ENCODE measurements at regions not wholly inside any gene's neighbourhood (a gene's known extent, or its start where the extent isn't known, plus 50 kb on each side); places are given as distances from the start of the nearest gene placed in this dataset.

- TF ChIP-seq ZNF462 (CRISPR knock-in tag; IDR thresholded peaks at IDR 0.05), result no peak
Measured at GRCh38 chr12:107340898-107341297, 247.5 kb upstream of the CRY1 start (continued).

GRCh38 chr12:107344035-107344808 is 250.9 kb upstream of the CRY1 start:
- Histone ChIP-seq H4K20me1 (replicated peaks; ENCODE audit: insufficient read depth) (no peaks in the 10 kb centered on the region), H3K27ac (ENCODE audit: low read depth) (no peak overlapping the region), H3K79me2 (replicated peaks; ENCODE audit: insufficient read depth) (no peaks in the 10 kb centered on the region), H3K4me2 (no peak overlapping the region), H2AFZ (no peak overlapping the region), H3K27me3 (ENCODE audit: insufficient read depth) (no peaks in the 10 kb centered on the region), H3K4me1 (ENCODE audit: insufficient read depth) (no peaks in the 10 kb centered on the region), H3F3A (replicated peaks; ENCODE audit: low read depth) (no peaks in the 10 kb centered on the region), H3K9me2 (ENCODE audit: insufficient read depth) (no peaks in the 10 kb centered on the region), H3K36me3 (ENCODE audit: insufficient read depth) (no peaks in the 10 kb centered on the region), H3K4me3 (no peak overlapping the region)
- Mint-ChIP-seq H3K27me3 (ENCODE audit: insufficient read depth, low read depth, poor library complexity) (peaks cover 2% of the 10 kb centered on the region), H3K4me3 (no peak overlapping the region), H3K36me3 (ENCODE audit: low read depth) (peaks cover 2% of the 10 kb centered on the region; the same call in 1 of the 3 replicates), H3K27ac (no peak overlapping the region), H3K9me3 (peaks cover 3% of the 10 kb centered on the region; the same call in 2 of the 3 replicates), H3K4me1 (no peaks in the 10 kb centered on the region; the same call in 2 of the 3 replicates)
- ATAC-seq (no peak), DNase-seq (ENCODE audit: low spot score) (no peak)
- TF ChIP-seq EZH2 (IDR thresholded peaks at IDR 0.05; ENCODE audit: low read depth, unreplicated experiment), result no peak
- no peak for TF ChIP-seq STAT1 (IDR thresholded peaks at IDR 0.05; ENCODE audit: unreplicated experiment)
- no peak for TF ChIP-seq NANOG (IDR thresholded peaks at IDR 0.05; ENCODE audit: borderline replicate concordance)
- no peak for TF ChIP-seq ZNF462 (CRISPR knock-in tag; IDR thresholded peaks at IDR 0.05)
- no peak for TF ChIP-seq ZNF331 (CRISPR knock-in tag; IDR thresholded peaks at IDR 0.05; ENCODE audit: low read depth)
- no peak for TF ChIP-seq POLR2AphosphoS5 (IDR thresholded peaks at IDR 0.05; ENCODE audit: low read depth)
- TF ChIP-seq ETS1 (IDR thresholded peaks at IDR 0.05), result no peak

Data from GM23338 (cell line).